Mesendoderm (in vitro differentiated cells): ENCODE measurements at regions not wholly inside any gene's neighbourhood (a gene's known extent, or its start where the extent isn't known, plus 50 kb on each side); places are given as distances from the start of the nearest gene placed in this dataset.
A peak's percentile ranks its signal among the peaks of the same experiment; 100 is the strongest.

Experiments
- DNase-seq: peaks from one replicate; pipeline ENCODE4 v3.0.0; 2013
- H2AK5ac ChIP-seq: 2 replicates; pipeline ENCODE4 v1.6.1; 2013; ENCODE audit warnings: low read length, inconsistent platforms
- H2BK120ac ChIP-seq: 2 replicates; pipeline ENCODE4 v1.6.1; 2013; ENCODE audit warnings: low read depth, mild to moderate bottlenecking, low read length, moderate library complexity, mixed read lengths
- H2BK15ac ChIP-seq: replicated peaks from 2 replicates; pipeline ENCODE4 v1.6.1; 2013; ENCODE audit warnings: low read depth, mild to moderate bottlenecking, moderate library complexity
- H2BK5ac ChIP-seq: 2 replicates; pipeline ENCODE4 v1.6.1; 2013; ENCODE audit warnings: low read length, inconsistent platforms
- H3K18ac ChIP-seq: 2 replicates; pipeline ENCODE4 v1.6.1; 2013; ENCODE audit warnings: mild to moderate bottlenecking, low read length, mixed read lengths
- H3K23ac ChIP-seq: one replicate; pipeline ENCODE4 v1.6.1; 2013; ENCODE audit warnings: low read length
- H3K27ac ChIP-seq: 2 replicates; pipeline ENCODE4 v1.5.1; 2013; ENCODE audit warnings: low read depth, mild to moderate bottlenecking, inconsistent platforms, low read length, moderate library complexity
- H3K27me3 ChIP-seq: 2 replicates; pipeline ENCODE4 v1.6.1; 2013; ENCODE audit warnings: low read length, control low read depth, mild to moderate bottlenecking, inconsistent platforms; ENCODE audit not compliant: insufficient read depth, poor library complexity
- H3K36me3 ChIP-seq: 2 replicates; pipeline ENCODE4 v1.6.1; 2013; ENCODE audit warnings: low read length, inconsistent platforms; ENCODE audit not compliant: control insufficient read depth, insufficient read depth
- H3K4ac ChIP-seq: one replicate; pipeline ENCODE4 v1.6.1; 2013; ENCODE audit warnings: low read depth, mild to moderate bottlenecking, low read length, moderate library complexity
- H3K4me1 ChIP-seq: 2 replicates; pipeline ENCODE4 v1.6.1; 2013; ENCODE audit warnings: low read depth, low read length, inconsistent platforms; ENCODE audit not compliant: control insufficient read depth
- H3K4me2 ChIP-seq: 2 replicates; pipeline ENCODE4 v1.6.1; 2013; ENCODE audit warnings: low read length
- H3K4me3 ChIP-seq: 2 replicates; pipeline ENCODE4 v1.5.1; 2013; ENCODE audit warnings: mild to moderate bottlenecking, low read length
- H3K56ac ChIP-seq: one replicate; pipeline ENCODE4 v1.6.1; 2013; ENCODE audit warnings: low read length
- H3K79me1 ChIP-seq: 2 replicates; pipeline ENCODE4 v1.6.1; 2013; ENCODE audit warnings: low read length, inconsistent platforms
- H3K79me2 ChIP-seq: 2 replicates; pipeline ENCODE4 v1.6.1; 2013; ENCODE audit warnings: mild to moderate bottlenecking, low read length; ENCODE audit not compliant: control insufficient read depth, insufficient read depth
- H3K9ac ChIP-seq: 2 replicates; pipeline ENCODE4 v1.6.1; 2013; ENCODE audit warnings: low read length, inconsistent platforms
- H4K5ac ChIP-seq: one replicate; pipeline ENCODE4 v1.6.1; 2013; ENCODE audit warnings: low read length
- H4K8ac ChIP-seq: one replicate; pipeline ENCODE4 v1.6.1; 2013; ENCODE audit warnings: low read depth, mild to moderate bottlenecking, control low read depth, low read length, moderate library complexity
- WGBS: extraction: QIAGEN DNeasy Blood & Tissue Kit; methylation state at CpG from one replicate; pipeline ENCODE4 v1.1.7; 2013; ENCODE audit warnings: low lambda C conversion rate, missing lambda C conversion rate; ENCODE audit not compliant: insufficient coverage; ENCODE audit errors: extremely low coverage; 5-methylcytosine and 5-hydroxymethylcytosine counted together

DNA sequence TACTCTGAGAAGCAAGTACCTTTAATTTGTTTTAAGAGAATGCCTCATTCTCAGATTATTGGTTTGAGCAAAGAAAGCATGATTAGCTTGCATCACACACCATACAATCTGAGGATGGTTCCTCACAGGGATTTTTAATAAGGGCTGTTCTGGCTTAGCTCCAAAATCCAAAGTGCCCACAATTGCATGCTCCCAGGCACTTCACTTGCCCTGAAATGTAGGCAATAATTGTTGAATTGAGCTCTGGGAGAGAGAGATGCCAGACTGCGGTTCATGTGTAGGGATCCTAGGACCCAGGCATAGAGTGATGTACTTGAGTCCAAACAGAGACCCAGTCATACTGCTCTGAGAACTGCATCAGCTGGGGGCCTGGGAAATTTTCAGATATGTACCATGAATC, 358.4 kb upstream of the CXorf51B start:
- Histone ChIP-seq H3K79me2 (no peaks in the 10 kb centered on the region), H3K27me3 (no peaks in the 10 kb centered on the region), H3K4ac (no peak overlapping the region), H3K4me1 (no peaks in the 10 kb centered on the region), H2AK5ac (no peak overlapping the region), H3K4me2 (no peak overlapping the region), H3K18ac (no peak overlapping the region), H3K79me1 (no peaks in the 10 kb centered on the region), H2BK15ac (no peak overlapping the region), H3K27ac (no peak overlapping the region), H2BK120ac (no peak overlapping the region), H3K36me3 (no peaks in the 10 kb centered on the region), H4K5ac (no peak overlapping the region), H3K23ac (no peak overlapping the region), H2BK5ac (no peak overlapping the region), H3K4me3 (no peak overlapping the region), H3K9ac (no peak overlapping the region), H4K8ac (no peak overlapping the region), H3K56ac (no peak overlapping the region)
- no CpG with 5 or more reads among the region's 1 CpG for WGBS
- DNase-seq: no peak

DNA sequence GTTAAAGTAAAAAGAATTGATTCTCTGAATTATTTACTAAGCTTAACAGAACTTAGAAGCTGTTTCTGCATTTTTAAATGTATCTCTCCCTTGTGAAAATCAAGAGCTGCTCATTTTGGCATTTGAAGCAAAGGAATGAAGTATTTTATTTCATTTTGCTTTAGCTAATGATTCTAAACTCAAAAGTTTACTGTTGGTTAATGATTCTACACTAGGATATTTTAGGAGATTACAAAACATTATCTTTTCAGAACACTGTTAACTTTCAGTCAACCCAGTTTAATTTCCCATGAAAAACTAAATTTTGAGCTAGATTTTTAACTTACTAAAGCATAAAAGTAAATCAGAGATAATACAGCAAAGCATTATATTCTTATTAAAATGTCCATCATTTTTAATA, 355.2 kb upstream of the CXorf51B start:
- H3K56ac ChIP-seq: no peak overlapping the region
- H3K36me3 ChIP-seq: no peaks in the 10 kb centered on the region
- no peak overlapping the region for H3K9ac ChIP-seq
- H3K18ac ChIP-seq: no peak overlapping the region
- no peak overlapping the region for H2BK120ac ChIP-seq
- no peak overlapping the region for H3K4me2 ChIP-seq
- H2AK5ac ChIP-seq: no peak overlapping the region
- no peak overlapping the region for H4K8ac ChIP-seq
- H2BK5ac ChIP-seq: no peak overlapping the region
- no peak overlapping the region for H3K4me3 ChIP-seq
- DNase-seq: no peak
- no peak overlapping the region for H3K23ac ChIP-seq
- no peaks in the 10 kb centered on the region for H3K4me1 ChIP-seq
- H2BK15ac ChIP-seq: no peak overlapping the region
- H3K4ac ChIP-seq: no peak overlapping the region
- H3K79me2 ChIP-seq: no peaks in the 10 kb centered on the region
- H3K79me1 ChIP-seq: no peaks in the 10 kb centered on the region
- no peak overlapping the region for H4K5ac ChIP-seq
- no peak overlapping the region for H3K27ac ChIP-seq
- no peaks in the 10 kb centered on the region for H3K27me3 ChIP-seq

DNA sequence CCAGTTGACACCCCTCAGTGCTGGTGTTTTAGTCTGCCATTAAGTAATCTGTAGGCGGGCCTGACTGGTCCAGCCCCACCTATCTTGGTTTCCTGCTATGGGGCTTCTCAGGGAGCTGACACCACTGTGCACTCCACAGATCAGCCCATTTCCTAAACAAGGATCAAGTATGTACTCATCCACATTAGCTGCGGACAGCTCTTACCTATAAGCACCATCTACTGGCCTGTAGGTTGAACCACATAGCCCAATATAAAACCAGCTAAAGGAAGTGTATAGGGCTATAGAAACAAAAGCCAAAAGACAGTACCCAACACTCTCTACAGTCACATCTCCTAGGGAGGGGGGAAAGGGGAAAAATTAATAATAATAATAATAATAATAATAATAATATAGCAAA, 353.5 kb upstream of the CXorf51B start:
- Histone ChIP-seq H3K79me1 (no peaks in the 10 kb centered on the region), H3K4me1 (no peaks in the 10 kb centered on the region), H3K4ac (no peak overlapping the region), H3K18ac (no peak overlapping the region), H3K9ac (no peak overlapping the region), H3K36me3 (no peaks in the 10 kb centered on the region), H4K8ac (no peak overlapping the region), H3K27ac (no peak overlapping the region), H2AK5ac (no peak overlapping the region), H3K4me3 (no peak overlapping the region), H3K23ac (no peak overlapping the region), H3K4me2 (no peak overlapping the region), H2BK15ac (no peak overlapping the region), H2BK5ac (no peak overlapping the region), H2BK120ac (no peak overlapping the region), H3K27me3 (no peaks in the 10 kb centered on the region), H3K79me2 (no peaks in the 10 kb centered on the region), H4K5ac (no peak overlapping the region), H3K56ac (no peak overlapping the region)
- peak; percentile 13 for DNase-seq
- no CpG with 5 or more reads among the region's 2 CpGs for WGBS

DNA sequence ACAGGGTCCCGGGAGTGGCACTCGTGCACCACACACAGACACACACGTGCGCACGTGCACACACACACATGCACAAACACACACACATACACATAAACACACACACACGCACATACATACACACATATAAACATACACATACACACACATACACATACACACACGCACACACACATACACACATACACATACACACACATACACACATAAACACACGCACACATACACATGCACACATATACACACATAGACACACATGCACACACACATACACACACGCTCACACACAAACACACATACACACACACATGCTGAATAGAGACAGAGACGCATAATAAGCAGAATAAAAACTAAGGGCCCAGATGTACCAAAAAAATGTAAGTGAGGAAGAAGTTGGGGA, 332.2 kb upstream of the CXorf51B start:
- 94% methylated on average over 2 of the region's 10 CpGs for WGBS
- Histone ChIP-seq H3K18ac (no peak overlapping the region), H2BK15ac (no peak overlapping the region), H3K27me3 (no peaks in the 10 kb centered on the region), H4K5ac (no peak overlapping the region), H3K56ac (no peak overlapping the region), H3K4ac (no peak overlapping the region), H3K36me3 (no peaks in the 10 kb centered on the region), H2BK5ac (no peak overlapping the region), H3K4me2 (no peak overlapping the region), H3K79me2 (no peaks in the 10 kb centered on the region), H3K9ac (no peak overlapping the region), H3K23ac (no peak overlapping the region), H3K27ac (no peak overlapping the region), H3K4me3 (no peak overlapping the region), H3K4me1 (no peaks in the 10 kb centered on the region), H3K79me1 (no peaks in the 10 kb centered on the region), H4K8ac (no peak overlapping the region), H2AK5ac (no peak overlapping the region), H2BK120ac (no peak overlapping the region)
- no peak for DNase-seq

DNA sequence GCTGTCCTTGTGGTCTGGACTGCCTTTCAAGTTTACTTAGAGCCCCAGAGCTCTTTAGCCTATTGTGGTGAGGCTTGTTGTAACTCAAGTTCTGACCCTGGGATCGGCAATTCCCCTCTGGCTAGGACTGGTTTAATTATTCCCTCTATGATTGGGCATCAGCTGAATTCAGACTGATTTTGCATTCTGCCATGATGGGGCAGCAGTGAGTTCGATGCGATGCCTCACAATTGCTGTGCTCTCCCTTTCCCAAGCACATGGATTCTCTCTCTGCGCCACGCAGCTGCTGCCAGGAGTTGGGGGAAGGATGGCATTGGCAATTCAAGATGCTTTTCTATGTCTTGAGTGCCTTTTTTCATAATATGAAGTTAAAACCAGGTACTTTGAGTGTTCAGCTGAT, 327.8 kb upstream of the CXorf51B start:
- no peak overlapping the region for H2BK120ac ChIP-seq
- H3K4ac ChIP-seq: no peak overlapping the region
- no peak overlapping the region for H2BK5ac ChIP-seq
- H3K23ac ChIP-seq: no peak overlapping the region
- no peak overlapping the region for H2AK5ac ChIP-seq
- WGBS: no CpG with 5 or more reads among the region's 5 CpGs
- no peak overlapping the region for H3K9ac ChIP-seq
- no peak overlapping the region for H3K4me2 ChIP-seq
- H3K18ac ChIP-seq: no peak overlapping the region
- no peak overlapping the region for H3K27ac ChIP-seq
- no peak overlapping the region for H3K56ac ChIP-seq
- no peaks in the 10 kb centered on the region for H3K36me3 ChIP-seq
- no peaks in the 10 kb centered on the region for H3K79me2 ChIP-seq
- peak; percentile 7 for DNase-seq
- no peaks in the 10 kb centered on the region for H3K4me1 ChIP-seq
- H3K4me3 ChIP-seq: no peak overlapping the region
- H4K8ac ChIP-seq: no peak overlapping the region
- no peaks in the 10 kb centered on the region for H3K27me3 ChIP-seq
- no peak overlapping the region for H4K5ac ChIP-seq
- no peak overlapping the region for H2BK15ac ChIP-seq
- H3K79me1 ChIP-seq: no peaks in the 10 kb centered on the region
